GM21447 (cell line): ENCODE measurements at regions not wholly inside any gene's neighbourhood (a gene's known extent, or its start where the extent isn't known, plus 50 kb on each side); places are given as distances from the start of the nearest gene placed in this dataset.
"Not testable (repeated sequence)": the region's sequence is repeated elsewhere in the genome, so short reads cannot be mapped to it uniquely, and the experiment has no call there.

ENCODE experiments used
- ATAC-seq: cut with Tn5 transposase; IDR thresholded peaks from one replicate; pipeline ENCODE4 v1.9.1; 2021; ENCODE audit not compliant: unreplicated experiment

- ATAC-seq = no peak
These were observed 116.7 kb upstream of the CHST9 start for GRCh38 chr18:27301615-27302378.

- no peak for ATAC-seq
These were observed 113.2 kb upstream of the CHST9 start for GRCh38 chr18:27298214-27298804.

DNA sequence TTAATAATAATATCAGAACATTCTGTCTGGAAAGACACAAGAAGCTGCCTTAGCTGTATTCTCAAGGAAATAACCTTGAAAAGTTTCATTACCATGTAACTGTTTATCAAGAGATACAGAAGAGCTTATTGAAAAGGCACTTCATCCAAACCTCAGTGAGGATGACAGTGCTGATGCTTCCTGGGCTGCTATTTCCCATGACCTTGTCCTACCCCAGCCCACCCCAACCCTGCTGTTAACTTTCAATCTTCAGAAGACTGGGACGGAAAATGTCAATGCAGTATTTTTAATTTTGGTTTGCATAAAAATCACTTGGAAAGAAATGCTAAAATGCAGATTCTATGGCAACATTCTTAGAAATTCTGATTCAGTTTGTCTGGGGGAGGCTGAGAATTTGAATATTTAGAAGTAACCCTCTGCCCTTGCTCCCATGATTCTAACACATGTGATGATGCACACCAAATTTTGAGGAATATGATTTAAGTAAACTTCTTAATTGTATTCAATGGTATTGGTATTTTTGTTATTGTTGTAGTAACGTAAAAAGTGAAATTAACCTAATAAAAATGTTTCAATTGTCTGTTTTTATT is 101.0 kb upstream of the CHST9 start:
- not testable (repeated sequence) for ATAC-seq

GRCh38 chr18:27278131-27278530 is 93.0 kb upstream of the CHST9 start:
- no peak for ATAC-seq

GRCh38 chr18:27277554-27277953 is 92.4 kb upstream of the CHST9 start:
- ATAC-seq = no peak

- no peak for ATAC-seq
These were observed 91.8 kb upstream of the CHST9 start for GRCh38 chr18:27276886-27277285.

DNA sequence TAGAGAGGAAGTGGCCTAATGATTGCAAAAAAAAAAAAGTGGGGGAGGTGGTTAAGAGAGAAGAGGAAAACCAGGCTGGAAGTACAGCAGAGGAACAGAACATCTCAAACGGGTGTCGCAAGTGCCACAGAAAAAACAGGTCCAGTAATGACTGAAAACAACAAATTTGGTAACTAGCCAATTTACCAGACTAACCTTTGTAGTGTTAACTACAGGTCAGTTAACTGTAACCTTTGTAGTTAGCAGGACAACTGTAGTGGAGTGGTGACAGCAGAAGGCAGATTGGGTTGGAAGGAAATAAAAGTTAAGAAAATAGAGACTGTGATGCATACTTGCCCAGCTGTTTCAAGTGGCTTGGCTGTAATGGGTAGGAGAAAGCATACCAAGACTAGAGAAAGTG is 91.4 kb upstream of the CHST9 start:
- ATAC-seq = no peak

DNA sequence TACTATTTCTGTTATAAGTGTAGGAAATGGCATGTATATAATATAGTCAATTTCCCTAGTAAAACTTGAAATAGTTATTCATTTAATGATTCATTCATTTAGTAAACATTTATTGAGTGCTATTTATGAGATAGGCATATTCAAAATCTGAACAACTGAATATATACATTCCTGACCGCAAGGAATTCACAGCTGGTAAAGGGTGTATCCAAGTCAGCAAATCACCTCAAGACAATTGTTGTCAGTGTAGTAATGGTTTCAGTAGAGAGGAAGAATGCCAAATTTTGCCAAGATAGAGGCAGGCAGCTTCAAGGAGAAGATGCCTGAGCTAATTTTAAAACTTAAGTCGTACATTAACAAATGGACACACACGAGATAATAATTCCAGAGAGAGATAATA is 89.8 kb upstream of the CHST9 start:
- ATAC-seq = no peak

DNA sequence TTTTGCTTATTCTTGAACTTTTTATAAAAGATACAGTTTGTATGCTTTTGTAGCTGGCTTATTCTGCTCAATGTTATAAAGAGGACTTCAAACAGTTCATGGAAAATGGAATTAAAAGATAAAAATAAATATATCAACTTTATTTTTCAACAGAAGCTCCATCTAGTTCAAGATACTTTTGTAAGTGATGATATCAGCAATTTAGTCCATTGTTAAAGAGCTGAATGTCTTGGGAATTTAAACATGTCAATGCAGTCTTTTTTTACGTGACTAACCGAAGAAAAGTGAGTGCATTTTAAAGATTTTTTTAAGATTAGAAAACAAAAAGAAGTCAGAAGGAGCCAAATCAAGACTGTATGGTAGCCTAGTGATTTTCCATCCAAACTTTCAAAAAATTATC is 85.4 kb upstream of the CHST9 start:
- ATAC-seq = no peak

DNA sequence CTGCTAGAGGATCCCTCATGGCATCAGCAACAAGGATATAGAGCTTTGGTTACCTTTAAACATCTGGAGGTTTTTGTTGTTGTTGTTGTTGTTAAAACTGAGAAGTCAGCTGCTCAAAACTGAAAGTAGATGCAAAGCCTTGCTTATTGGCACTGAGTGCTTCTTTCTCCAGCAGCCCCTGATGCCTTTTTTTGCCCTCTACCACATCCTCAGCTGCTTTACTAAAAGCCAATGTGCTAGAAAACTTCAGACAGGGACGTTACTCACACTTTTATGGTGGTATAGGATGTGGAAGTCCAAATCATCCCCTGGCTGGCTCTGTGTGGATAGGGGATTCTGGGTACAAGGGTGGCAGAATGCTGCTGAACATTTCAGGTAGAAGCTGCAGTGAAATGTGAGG is 78.3 kb upstream of the CHST9 start:
- no peak for ATAC-seq

- no peak for ATAC-seq
These were observed 76.9 kb upstream of the CHST9 start for GRCh38 chr18:27261769-27262549.

- ATAC-seq = no peak
These were observed 68.5 kb upstream of the CHST9 start for GRCh38 chr18:27253571-27253970.

DNA sequence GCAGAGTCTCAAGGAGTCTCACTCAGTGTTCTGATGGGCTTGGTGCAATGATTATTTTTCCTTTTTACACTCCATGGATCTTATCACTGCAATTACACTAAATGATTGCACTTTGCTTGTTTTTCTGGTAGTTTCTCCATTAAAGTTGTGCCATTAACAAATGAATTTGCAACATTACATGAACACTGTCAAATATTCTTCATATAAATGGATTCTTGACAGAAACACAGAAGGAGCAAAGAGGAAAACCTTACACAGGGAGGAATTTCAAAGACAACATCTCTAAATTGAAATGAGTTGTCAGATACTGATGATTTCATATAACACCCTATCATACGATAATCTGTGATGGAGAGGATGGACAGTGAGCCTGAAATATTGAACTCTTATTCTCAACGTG is 65.4 kb upstream of the CHST9 start:
- no peak for ATAC-seq

- no peak for ATAC-seq
These were observed 64.8 kb upstream of the CHST9 start for GRCh38 chr18:27249933-27250332.

- ATAC-seq = no peak
These were observed 59.2 kb upstream of the CHST9 start for GRCh38 chr18:27244259-27244658.

- ATAC-seq = no peak
These were observed 57.4 kb upstream of the CHST9 start for GRCh38 chr18:27242392-27243047.

GRCh38 chr18:27240383-27240782 is 55.3 kb upstream of the CHST9 start:
- no peak for ATAC-seq

GRCh38 chr18:27239669-27240068 is 54.6 kb upstream of the CHST9 start:
- no peak for ATAC-seq

GRCh38 chr18:27235218-27235870 is 50.2 kb upstream of the CHST9 start:
- no peak for ATAC-seq
